GM12873 (cell line): ENCODE measurements at regions not wholly inside any gene's neighbourhood (a gene's known extent, or its start where the extent isn't known, plus 50 kb on each side); places are given as distances from the start of the nearest gene placed in this dataset.

Experiments
- CTCF ChIP-seq: IDR thresholded peaks from 2 replicates; pipeline ENCODE4 v1.5.1; 2012; ENCODE audit warnings: low read depth, mild to moderate bottlenecking, moderate library complexity, low read length, control low read depth; ENCODE audit not compliant: insufficient read depth; ENCODE audit errors: missing control alignments

GRCh38 chr16:10252155-10252554 lies 69.9 kb upstream of the GRIN2A start:
- no peak for TF ChIP-seq CTCF

GRCh38 chr16:10253409-10253808 lies 71.2 kb upstream of the GRIN2A start:
- no peak for TF ChIP-seq CTCF

GRCh38 chr16:10255728-10256127 lies 73.5 kb upstream of the GRIN2A start:
- TF ChIP-seq CTCF = no peak

- peak; percentile 79 for TF ChIP-seq CTCF
Measured at GRCh38 chr16:10256784-10257641, 74.8 kb upstream of the GRIN2A start.

GRCh38 chr16:10261077-10261476 lies 78.8 kb upstream of the GRIN2A start:
- TF ChIP-seq CTCF = no peak

GRCh38 chr16:10262377-10263132 lies 80.3 kb upstream of the GRIN2A start:
- TF ChIP-seq CTCF = no peak
